Liver (tissue), 3 donors: ENCODE measurements at regions not wholly inside any gene's neighbourhood (a gene's known extent, or its start where the extent isn't known, plus 50 kb on each side); places are given as distances from the start of the nearest gene placed in this dataset.

Experiments
- CTCF ChIP-seq: fragments of 150-350 bp; IDR thresholded peaks from 2 replicates; pipeline ENCODE4 v1.5.1; 2017; ENCODE audit warnings: improper control_type of control experiment, low read depth, low read length; ENCODE audit not compliant: missing input control
- GABPA ChIP-seq, 2 donors: IDR thresholded peaks in 1 of 2; conservative IDR thresholded peaks in 1 of 2; 2 replicates each; pipeline ENCODE4 v1.6.1; 2016; ENCODE audit warnings: antibody characterized with exemption in 2 of 2, mild to moderate bottlenecking in 1 of 2, moderate library complexity in 1 of 2
- JUND ChIP-seq, 2 donors: IDR thresholded peaks; 2 replicates each; pipeline ENCODE4 v1.6.1; 2016; ENCODE audit warnings: antibody characterized with exemption in 2 of 2
- MAX ChIP-seq: IDR thresholded peaks from 2 replicates; pipeline ENCODE4 v1.6.1; 2016; ENCODE audit warnings: antibody characterized with exemption
- NR2F2 ChIP-seq: IDR thresholded peaks from 2 replicates; pipeline ENCODE4 v1.6.1; 2016; ENCODE audit warnings: antibody characterized with exemption
- REST ChIP-seq: IDR thresholded peaks from 2 replicates; pipeline ENCODE4 v1.6.1; 2016; ENCODE audit warnings: antibody characterized with exemption, mild to moderate bottlenecking
- TAF1 ChIP-seq: conservative IDR thresholded peaks from 2 replicates; pipeline ENCODE4 v1.6.1; 2016; ENCODE audit warnings: antibody characterized with exemption, mild to moderate bottlenecking
- YY1 ChIP-seq: IDR thresholded peaks from 2 replicates; pipeline ENCODE4 v1.6.1; 2016; ENCODE audit warnings: antibody characterized with exemption, mild to moderate bottlenecking
- ZBTB33 ChIP-seq: IDR thresholded peaks from 2 replicates; pipeline ENCODE4 v1.6.1; 2016; ENCODE audit warnings: antibody characterized with exemption
- donor health status: healthy.
- donor health status: healthy.

GRCh38 chr10:121418126-121418777, 180.0 kb downstream of the FGFR2 start:
- no peak for TF ChIP-seq CTCF
- TF ChIP-seq MAX = no peak
- TF ChIP-seq ZBTB33 = no peak
- TF ChIP-seq JUND (IDR thresholded peaks at IDR 0.05) = no peak
- TF ChIP-seq REST = no peak
- no peak for TF ChIP-seq GABPA (IDR thresholded peaks at IDR 0.05 in 1 of 2, conservative IDR thresholded peaks at IDR 0.05 in 1 of 2)
- no peak for TF ChIP-seq NR2F2
- TF ChIP-seq TAF1 = no peak
- TF ChIP-seq YY1 = no peak
